Gastroesophageal sphincter (tissue), 3 donors: ENCODE measurements at regions not wholly inside any gene's neighbourhood (a gene's known extent, or its start where the extent isn't known, plus 50 kb on each side); places are given as distances from the start of the nearest gene placed in this dataset.

Experiments used
- EP300 ChIP-seq: sonication (generic); formaldehyde crosslinking; IDR thresholded peaks from one replicate; pipeline ENCODE4 v1.6.1; 2017; ENCODE audit warnings: antibody characterized with exemption, mild to moderate bottlenecking
- POLR2A ChIP-seq, 2 donors: fragments of 450-650 bp; IDR thresholded peaks; one replicate each; pipeline ENCODE4 v1.6.1; 2017; ENCODE audit warnings: antibody characterized with exemption in 2 of 2, mild to moderate bottlenecking in 2 of 2, moderate library complexity in 1 of 2
- POLR2AphosphoS5 ChIP-seq: sonication (generic); formaldehyde crosslinking; IDR thresholded peaks from one replicate; pipeline ENCODE4 v1.6.1; 2017; ENCODE audit warnings: antibody characterized with exemption
- TF ChIP-seq, protein P1 (sequence below), 4 experiments: fragments of 200-600 bp in 2 of 4; fragments of 450-650 bp in 2 of 4; sonication (generic) in 1 of 4; IDR thresholded peaks; one replicate each; pipeline ENCODE4 v1.5.1; 2017 to 2019; ENCODE audit warnings: antibody characterized with exemption in 4 of 4, mild to moderate bottlenecking in 2 of 4, moderate library complexity in 2 of 4

DNA sequence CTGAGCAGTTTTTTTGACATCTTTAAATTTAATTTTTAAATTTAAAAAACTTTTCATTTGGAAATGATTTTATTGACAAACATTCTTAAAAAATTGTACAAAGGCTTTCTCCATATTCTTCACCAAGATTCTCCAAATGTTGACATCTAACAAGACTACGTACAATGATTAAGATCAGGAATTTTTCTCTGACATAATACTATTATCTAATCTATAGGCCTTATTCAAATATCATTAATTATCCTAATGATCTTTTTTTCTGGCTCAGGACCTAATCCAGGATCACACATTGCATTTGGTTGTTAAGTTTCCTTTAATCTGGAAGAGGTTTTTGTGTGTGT, 106.1 kb upstream of the OSMR start:
- TF ChIP-seq, protein P1, sequence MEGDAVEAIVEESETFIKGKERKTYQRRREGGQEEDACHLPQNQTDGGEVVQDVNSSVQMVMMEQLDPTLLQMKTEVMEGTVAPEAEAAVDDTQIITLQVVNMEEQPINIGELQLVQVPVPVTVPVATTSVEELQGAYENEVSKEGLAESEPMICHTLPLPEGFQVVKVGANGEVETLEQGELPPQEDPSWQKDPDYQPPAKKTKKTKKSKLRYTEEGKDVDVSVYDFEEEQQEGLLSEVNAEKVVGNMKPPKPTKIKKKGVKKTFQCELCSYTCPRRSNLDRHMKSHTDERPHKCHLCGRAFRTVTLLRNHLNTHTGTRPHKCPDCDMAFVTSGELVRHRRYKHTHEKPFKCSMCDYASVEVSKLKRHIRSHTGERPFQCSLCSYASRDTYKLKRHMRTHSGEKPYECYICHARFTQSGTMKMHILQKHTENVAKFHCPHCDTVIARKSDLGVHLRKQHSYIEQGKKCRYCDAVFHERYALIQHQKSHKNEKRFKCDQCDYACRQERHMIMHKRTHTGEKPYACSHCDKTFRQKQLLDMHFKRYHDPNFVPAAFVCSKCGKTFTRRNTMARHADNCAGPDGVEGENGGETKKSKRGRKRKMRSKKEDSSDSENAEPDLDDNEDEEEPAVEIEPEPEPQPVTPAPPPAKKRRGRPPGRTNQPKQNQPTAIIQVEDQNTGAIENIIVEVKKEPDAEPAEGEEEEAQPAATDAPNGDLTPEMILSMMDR (IDR thresholded peaks at IDR 0.05) = no peak
- TF ChIP-seq POLR2A (IDR thresholded peaks at IDR 0.05) = no peak
- TF ChIP-seq POLR2AphosphoS5 = no peak
- no peak for TF ChIP-seq EP300
